Inflammatory macrophage treated with lipopolysaccharide for 1 hour (primary cell): ENCODE measurements at regions not wholly inside any gene's neighbourhood (a gene's known extent, or its start where the extent isn't known, plus 50 kb on each side); places are given as distances from the start of the nearest gene placed in this dataset.
"Not testable (repeated sequence)": the region's sequence is repeated elsewhere in the genome, so short reads cannot be mapped to it uniquely, and the experiment has no call there.

Experiments
- DNase-seq, 2 donors: peaks; one replicate each; pipeline ENCODE4 v3.0.0-alpha.2; 2020 to 2022

GRCh38 chr14:106348873-106349540, 822.6 kb downstream of the TMEM121 start:
- DNase-seq, result peak in 1 of 2 donors; percentile 33

GRCh38 chr14:106349678-106350457, 823.5 kb downstream of the TMEM121 start:
- not testable (repeated sequence) for DNase-seq

GRCh38 chr14:106355007-106355791, 828.8 kb downstream of the TMEM121 start:
- not testable (repeated sequence) for DNase-seq

GRCh38 chr14:106355881-106356642, 829.7 kb downstream of the TMEM121 start:
- not testable (repeated sequence) for DNase-seq

GRCh38 chr14:106356643-106356930, 830.2 kb downstream of the TMEM121 start:
- peak in 1 of 2 donors; percentile 17 for DNase-seq

GRCh38 chr14:106359157-106359887, 832.9 kb downstream of the TMEM121 start:
- DNase-seq, result not testable (repeated sequence)

GRCh38 chr14:106365371-106365770, 839.0 kb downstream of the TMEM121 start:
- not testable (repeated sequence) for DNase-seq

GRCh38 chr14:106365894-106366293, 839.5 kb downstream of the TMEM121 start:
- not testable (repeated sequence) for DNase-seq

GRCh38 chr14:106366971-106367370, 840.6 kb downstream of the TMEM121 start:
- DNase-seq, result not testable (repeated sequence)

- not testable (repeated sequence) for DNase-seq
Observed at GRCh38 chr14:106369456-106369855, 843.1 kb downstream of the TMEM121 start.

- peak; percentile 3 to 7 for DNase-seq
Observed at GRCh38 chr14:106372870-106373652, 846.7 kb downstream of the TMEM121 start.

- DNase-seq, result not testable (repeated sequence)
Observed at GRCh38 chr14:106373653-106374110, 847.3 kb downstream of the TMEM121 start.

- DNase-seq, result no peak
Observed at GRCh38 chr14:106377432-106377831, 851.0 kb downstream of the TMEM121 start.

- DNase-seq, result peak in 1 of 2 donors; percentile 19
Observed at GRCh38 chr14:106378191-106378590, 851.8 kb downstream of the TMEM121 start.

- no peak for DNase-seq
Observed at GRCh38 chr14:106380740-106381139, 854.4 kb downstream of the TMEM121 start.

GRCh38 chr14:106389186-106389585, 862.8 kb downstream of the TMEM121 start:
- DNase-seq, result not testable (repeated sequence)

- DNase-seq, result no peak
Observed at GRCh38 chr14:106390401-106390800, 864.0 kb downstream of the TMEM121 start.

- no peak for DNase-seq
Observed at GRCh38 chr14:106390947-106391346, 864.6 kb downstream of the TMEM121 start.

GRCh38 chr14:106393742-106394141, 867.4 kb downstream of the TMEM121 start:
- DNase-seq, result no peak

GRCh38 chr14:106395456-106396050, 869.2 kb downstream of the TMEM121 start:
- no peak for DNase-seq

- DNase-seq, result no peak
Observed at GRCh38 chr14:106396999-106397398, 870.6 kb downstream of the TMEM121 start.
